ENCODE measurements at regions not wholly inside any gene's neighbourhood (a gene's known extent, or its start where the extent isn't known, plus 50 kb on each side); places are given as distances from the start of the nearest gene placed in this dataset.
A peak's percentile ranks its signal among the peaks of the same experiment; 100 is the strongest.

DNA sequence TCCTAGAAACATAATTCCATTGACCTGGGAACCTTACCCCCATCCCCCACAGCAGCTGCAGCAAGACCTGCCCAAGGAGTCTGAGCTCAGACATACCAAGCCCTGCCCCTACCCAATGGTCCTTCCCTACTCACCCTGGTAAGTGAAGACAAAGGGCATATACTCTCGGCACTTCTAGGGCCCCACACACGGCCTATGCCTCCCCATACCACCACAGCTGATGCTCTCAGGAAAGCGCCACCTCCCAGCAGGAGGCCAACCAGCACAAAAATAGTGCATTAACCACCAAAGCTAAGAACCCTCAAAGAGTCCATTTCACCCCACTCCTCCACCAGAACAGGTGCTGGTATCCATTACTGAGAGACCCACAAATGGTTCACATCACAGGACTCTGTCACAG, 74.4 kb upstream of the GUCY1A2 start:
- 84 to 100% (median 93%) methylated on average over 1 to 3 of the region's 3 CpGs; no CpG with 5 or more reads in 6 of the 10 experiments for WGBS, 10 experiments
- in situ Hi-C loops (cut with MboI; ENCODE audit: low pct_unique_long_range_greater_than_20kb in 2 of 9, low sequenced_read_pairs in 9 of 9, unreplicated experiment in 9 of 9): no loop called here
- H3K4me3 ChIP-seq: no peak overlapping the region
- ATAC-seq (replicated peaks in 6 of 8): no peak
- no peak overlapping the region for H3K27ac ChIP-seq
- H3K4me1 ChIP-seq (replicated peaks in 1 of 2): no peaks in the 10 kb centered on the region

DNA sequence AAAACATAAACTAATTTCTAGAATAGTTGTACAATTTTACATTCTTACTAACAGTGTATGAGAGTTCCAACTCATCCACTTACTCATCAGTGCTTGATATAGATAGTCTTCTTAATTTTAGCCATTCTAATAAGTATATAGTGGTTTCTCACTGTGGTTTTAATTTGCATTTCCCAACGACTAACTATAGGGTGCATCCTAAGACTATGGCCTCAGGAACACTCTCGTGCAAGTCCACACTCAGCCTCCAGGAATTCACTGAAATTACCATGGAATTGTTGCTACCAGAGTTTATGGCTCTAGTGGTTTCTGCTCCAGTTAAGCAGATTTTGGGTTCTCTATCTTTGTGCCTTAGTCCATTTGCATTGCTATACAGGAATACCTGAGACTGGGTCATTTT, 60.1 kb upstream of the GUCY1A2 start:
- Histone ChIP-seq H3K27ac (no peak overlapping the region), H3K4me3 (no peak overlapping the region), H3K4me1 (replicated peaks in 1 of 2) (no peaks in the 10 kb centered on the region)
- in situ Hi-C loops (cut with MboI; ENCODE audit: low pct_unique_long_range_greater_than_20kb in 2 of 9, low sequenced_read_pairs in 9 of 9, unreplicated experiment in 9 of 9): no loop called here
- WGBS, 10 experiments: 7 to 71% (median 19%) methylated on average over 1 to 2 of the region's 2 CpGs; no CpG with 5 or more reads in 5 of the 10 experiments
- peak in 1 of 8 experiments; percentile 16 for ATAC-seq (replicated peaks in 6 of 8)

DNA sequence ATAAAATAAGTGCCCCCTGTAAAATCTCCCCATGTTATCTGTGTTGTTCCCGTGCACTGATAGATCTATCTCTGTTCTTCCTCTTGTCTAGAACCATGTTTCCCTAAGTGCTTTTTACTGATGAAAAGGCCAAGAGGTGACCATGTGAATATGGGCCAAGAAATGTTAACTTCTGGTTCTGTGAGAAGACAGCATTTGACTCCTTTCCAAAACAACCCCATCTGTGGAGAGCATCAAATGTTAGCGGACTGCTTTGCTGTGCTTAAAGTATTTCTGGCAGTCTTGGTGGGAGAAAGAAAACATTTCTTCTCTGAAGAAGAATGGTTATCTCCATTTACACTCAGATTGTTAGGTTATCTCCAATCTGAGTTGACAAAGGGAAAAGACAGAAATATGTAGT, 58.6 kb upstream of the GUCY1A2 start:
- in situ Hi-C loops (cut with MboI; ENCODE audit: low pct_unique_long_range_greater_than_20kb in 2 of 9, low sequenced_read_pairs in 9 of 9, unreplicated experiment in 9 of 9): no loop called here
- WGBS, 10 experiments: 17 to 100% (median 83%) methylated on average over 1 to 2 of the region's 2 CpGs; no CpG with 5 or more reads in 1 of the 10 experiments
- Histone ChIP-seq H3K4me1 (replicated peaks in 1 of 2) (no peaks in the 10 kb centered on the region), H3K4me3 (no peak overlapping the region), H3K27ac (no peak overlapping the region)
- ATAC-seq (replicated peaks in 6 of 8): no peak

DNA sequence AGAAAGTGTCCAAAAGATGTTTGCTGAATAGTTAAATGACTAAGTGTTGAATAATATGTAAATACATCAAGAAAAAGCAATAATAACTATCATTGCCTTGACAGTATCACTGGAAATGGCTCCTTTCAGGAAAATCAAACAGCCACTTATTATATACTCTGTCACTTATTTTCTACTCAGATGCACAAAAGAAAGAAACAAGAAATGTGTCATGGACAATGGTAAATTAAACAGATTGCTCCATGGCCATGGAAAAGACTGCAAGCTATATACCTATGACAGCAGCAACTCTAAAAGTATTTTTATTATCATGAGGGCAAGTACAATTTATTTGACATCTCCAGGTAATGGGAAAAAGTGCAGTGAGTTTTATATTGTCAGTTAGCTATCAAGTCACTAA, 52.9 kb upstream of the GUCY1A2 start:
- Histone ChIP-seq H3K4me3 (no peak overlapping the region), H3K27ac (no peak overlapping the region), H3K4me1 (replicated peaks in 1 of 2) (no peaks in the 10 kb centered on the region)
- ATAC-seq (replicated peaks in 6 of 8): peak in 1 of 8 experiments; percentile 10
- in situ Hi-C loops (cut with MboI; ENCODE audit: low pct_unique_long_range_greater_than_20kb in 2 of 9, low sequenced_read_pairs in 9 of 9, unreplicated experiment in 9 of 9): no loop called here

Measured in motor neuron (in vitro differentiated cells).